ENCODE measurements at regions not wholly inside any gene's neighbourhood (a gene's known extent, or its start where the extent isn't known, plus 50 kb on each side); places are given as distances from the start of the nearest gene placed in this dataset.

GRCh38 chr7:52146871-52147634 lies 830.4 kb upstream of the COBL start:
- DNase-seq (ENCODE audit: low read depth), result no peak

- no peak for DNase-seq (ENCODE audit: low read depth)
Measured at GRCh38 chr7:52143219-52143618, 826.6 kb upstream of the COBL start.

DNA sequence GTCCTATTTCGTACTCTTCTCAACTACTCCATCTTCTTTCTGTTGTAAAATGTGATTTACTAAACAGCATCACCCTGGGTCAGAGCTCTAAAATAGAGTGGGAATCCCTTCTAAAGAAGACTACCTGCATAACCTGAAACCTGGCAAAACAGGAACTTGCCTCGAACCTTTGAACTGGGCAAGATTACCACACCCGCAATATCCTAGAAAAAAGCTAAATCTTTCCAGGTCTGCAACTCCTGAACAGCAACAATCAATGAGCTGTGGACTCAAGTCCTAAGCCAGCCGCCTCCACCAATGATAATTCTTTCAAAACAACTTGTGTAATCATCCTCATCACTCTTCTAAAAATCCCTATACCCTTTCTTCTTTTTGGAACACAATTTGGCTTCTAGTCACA lies 824.2 kb upstream of the COBL start:
- no peak for DNase-seq (ENCODE audit: low read depth)

GRCh38 chr7:52135403-52135802 lies 818.8 kb upstream of the COBL start:
- no peak for DNase-seq (ENCODE audit: low read depth)

DNA sequence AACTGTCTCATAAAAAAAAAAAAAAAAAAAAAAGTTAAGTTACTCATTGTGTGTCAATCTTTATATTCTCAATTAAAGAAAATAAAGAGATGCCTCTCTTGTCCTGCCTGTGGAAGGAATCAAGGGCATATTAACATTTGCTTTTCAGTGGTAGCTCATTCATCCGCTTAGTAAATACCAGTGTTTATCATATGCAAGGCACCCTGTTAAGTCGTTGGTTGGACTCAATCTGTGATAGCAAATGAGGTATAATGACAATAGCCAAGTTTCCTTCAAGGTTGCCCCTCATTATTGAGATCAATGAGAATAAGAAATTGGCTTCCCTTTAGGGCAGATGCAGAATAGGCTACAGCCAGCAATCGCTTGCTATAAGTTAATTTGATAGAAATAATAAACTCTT lies 812.7 kb upstream of the COBL start:
- no peak for DNase-seq (ENCODE audit: low read depth)

DNA sequence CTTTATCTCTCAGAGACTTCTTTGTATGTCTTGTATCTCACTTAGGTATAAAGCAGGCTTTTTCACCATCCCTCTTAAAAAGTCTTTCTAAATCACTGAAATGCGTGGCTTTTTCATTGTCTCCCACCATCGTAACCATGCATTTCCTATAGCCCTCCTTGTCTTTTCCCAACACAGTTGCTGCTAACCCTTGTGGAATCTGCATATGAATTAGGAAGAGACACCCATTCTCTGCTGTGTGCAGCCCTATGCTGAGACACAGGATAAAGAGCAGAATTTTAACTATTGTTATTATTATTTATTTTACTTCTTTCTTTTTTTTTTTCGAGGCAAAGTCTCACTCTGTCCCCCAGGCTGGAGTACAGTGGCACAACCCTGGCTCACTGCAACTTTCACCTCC lies 804.3 kb upstream of the COBL start:
- no peak for DNase-seq (ENCODE audit: low read depth)

GRCh38 chr7:52119537-52119936 lies 802.9 kb upstream of the COBL start:
- DNase-seq (ENCODE audit: low read depth), result no peak

DNA sequence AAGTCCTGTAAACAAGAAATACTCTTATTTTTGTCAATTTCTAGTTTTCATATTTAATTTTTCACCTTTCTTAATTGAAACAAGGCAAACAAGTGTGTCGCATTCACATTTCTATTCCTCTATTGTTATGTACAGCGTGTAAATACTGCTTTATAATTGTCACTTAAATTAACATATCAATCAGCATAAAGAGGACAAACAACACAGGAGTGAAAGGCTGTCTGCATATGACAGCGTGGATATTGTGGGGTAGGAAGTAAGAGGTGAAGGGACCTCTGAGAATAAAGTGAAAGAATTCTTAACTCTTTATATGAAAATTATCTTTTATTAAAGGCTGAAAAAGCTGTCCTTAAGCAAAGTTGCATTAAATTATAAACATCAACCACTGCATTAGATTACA lies 797.9 kb upstream of the COBL start:
- no peak for DNase-seq (ENCODE audit: low read depth)

DNA sequence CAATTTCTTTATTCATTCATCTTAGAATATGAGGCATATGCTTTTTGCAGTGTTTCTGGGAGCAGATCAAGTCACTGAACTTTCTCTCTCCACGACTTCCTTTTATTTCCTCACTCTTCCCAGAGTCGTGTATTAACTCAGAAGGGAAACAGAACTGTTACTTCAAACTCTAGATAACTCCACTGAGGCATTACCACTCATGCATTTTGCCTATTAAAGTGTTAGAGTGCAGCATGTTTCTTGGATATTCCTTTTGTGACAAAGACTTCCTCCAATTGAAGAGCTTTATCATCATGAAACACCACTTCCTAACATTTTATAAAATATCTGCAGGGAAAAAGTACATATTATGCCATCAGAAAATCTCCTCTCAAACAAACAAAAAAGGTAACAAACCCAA lies 797.4 kb upstream of the COBL start:
- DNase-seq (ENCODE audit: low read depth), result no peak

- DNase-seq (ENCODE audit: low read depth), result no peak
Measured at GRCh38 chr7:52107355-52107754, 790.7 kb upstream of the COBL start.

DNA sequence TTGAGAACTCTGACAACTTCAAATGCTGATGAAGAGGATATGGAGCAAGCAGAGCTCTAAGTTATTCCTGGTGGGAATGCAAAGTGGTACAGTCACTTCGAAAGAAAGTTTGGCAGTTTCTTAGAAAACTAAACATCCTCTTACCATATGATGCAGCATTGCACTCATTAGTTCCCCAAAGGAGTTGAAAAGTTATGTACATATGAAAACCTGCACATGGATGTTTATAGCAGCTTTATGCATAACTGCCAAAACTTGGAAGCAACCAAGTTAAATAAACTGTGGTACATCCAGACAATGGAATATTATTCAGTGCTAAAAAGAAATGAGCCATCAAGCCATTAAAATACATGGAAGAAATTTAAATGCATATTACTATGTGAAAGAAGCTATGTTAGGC lies 779.3 kb upstream of the COBL start:
- DNase-seq (ENCODE audit: low read depth), result no peak

DNA sequence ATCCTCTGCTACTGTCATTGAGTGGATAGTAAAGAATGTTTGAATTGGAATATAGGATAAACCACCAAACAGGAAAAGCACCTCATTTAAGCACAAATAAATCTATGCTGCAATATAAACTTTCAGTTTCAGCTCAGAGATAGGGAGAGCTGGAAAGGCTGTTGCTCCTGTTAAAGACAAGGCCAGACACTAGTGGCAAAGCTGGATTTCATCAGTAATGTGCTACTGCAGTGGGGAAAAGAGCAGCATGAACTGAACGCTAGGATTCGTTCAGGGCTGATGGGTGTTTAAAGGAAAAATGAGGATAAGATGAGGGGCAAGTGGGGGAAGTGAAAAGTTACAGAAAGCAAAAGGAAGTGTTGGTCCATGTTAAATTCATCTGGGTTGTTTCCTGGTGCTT lies 775.4 kb upstream of the COBL start:
- no peak for DNase-seq (ENCODE audit: low read depth)

- no peak for DNase-seq (ENCODE audit: low read depth)
Measured at GRCh38 chr7:52091101-52091500, 774.5 kb upstream of the COBL start.

DNA sequence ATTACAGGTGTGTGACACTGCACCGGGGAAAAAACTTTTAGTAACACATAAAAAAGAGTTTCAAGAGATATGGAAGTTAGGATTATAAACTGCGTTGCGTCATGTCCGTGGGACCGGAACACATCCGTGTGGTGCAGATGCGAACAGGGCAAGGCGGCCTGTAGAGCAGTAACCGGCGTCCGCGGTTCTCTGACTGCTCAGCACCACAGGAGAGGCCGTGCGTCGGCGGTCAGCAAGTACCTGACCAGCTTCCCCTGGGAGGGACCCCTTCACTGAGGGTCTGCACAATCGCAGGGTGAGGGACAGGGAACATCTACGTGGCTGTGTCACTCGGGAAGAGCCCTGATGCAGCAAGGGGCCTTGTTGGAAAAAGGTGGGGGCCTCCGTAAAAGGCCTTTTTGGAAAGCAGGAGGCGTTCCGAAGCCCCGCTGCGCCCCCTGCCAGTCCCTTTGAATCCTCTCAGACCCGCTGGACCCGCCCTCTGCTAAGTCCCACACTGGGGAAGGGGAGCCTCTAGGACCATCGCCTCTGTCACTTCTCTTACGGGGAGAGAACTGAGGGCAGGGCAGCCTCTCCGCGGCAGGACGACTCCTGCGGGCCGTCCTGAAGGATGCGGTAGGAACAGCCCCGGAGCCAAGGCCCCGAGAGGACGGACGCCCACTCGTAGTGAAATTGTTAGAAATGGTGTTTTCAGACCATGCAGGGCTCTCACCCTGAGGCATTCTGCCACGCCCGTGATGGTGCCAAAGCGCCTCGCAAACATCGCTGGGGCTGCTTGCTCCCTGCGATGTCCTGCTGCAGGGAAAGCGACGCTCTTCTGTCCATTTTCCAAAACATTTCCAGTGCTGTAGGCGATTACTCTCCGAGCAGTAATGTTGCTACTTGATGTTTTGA lies 771.6 kb upstream of the COBL start:
- no peak for DNase-seq (ENCODE audit: low read depth)

GRCh38 chr7:52085610-52086009 lies 769.0 kb upstream of the COBL start:
- no peak for DNase-seq (ENCODE audit: low read depth)

DNA sequence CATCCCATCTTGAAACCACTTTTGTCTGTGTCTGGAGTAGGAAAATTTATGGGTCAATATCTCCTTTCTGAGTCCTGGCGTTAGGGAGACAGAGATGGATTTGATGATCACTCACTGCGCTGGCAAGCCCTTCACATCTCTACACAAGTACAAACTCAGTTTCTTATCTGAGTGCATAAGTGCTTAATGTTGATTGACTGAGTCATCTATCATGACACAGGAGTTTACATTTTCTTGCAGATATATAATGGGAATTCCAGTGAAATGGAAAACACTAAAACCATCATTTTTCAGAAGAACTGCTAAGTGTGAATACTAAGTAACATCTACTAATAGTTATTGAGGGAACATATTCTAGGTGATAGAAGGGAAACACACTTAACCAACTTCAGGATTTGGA lies 763.9 kb upstream of the COBL start:
- no peak for DNase-seq (ENCODE audit: low read depth)

- no peak for DNase-seq (ENCODE audit: low read depth)
Measured at GRCh38 chr7:52079726-52080125, 763.1 kb upstream of the COBL start.

- DNase-seq (ENCODE audit: low read depth), result no peak
Measured at GRCh38 chr7:52077571-52077970, 761.0 kb upstream of the COBL start.

DNA sequence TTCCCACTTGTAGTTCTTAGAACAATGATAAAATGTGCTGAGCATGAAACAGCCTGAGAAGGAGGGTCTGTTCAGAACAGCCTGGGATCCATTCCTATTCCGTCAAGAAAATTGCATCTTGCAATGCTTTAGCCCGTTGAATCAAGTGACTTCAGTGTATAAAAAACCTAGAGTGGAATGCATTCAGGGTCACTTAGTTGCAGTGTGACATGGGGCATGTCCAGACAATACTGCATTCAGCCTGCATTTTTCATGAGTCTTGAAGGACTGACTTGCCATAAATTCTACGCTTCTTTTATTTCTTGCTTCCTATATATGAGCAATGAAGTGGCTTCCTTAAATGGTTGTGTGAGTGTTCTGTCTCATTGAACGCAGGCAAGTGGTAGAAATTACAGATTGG lies 758.3 kb upstream of the COBL start:
- DNase-seq (ENCODE audit: low read depth), result no peak

GRCh38 chr7:52074071-52074470 lies 757.5 kb upstream of the COBL start:
- no peak for DNase-seq (ENCODE audit: low read depth)

DNA sequence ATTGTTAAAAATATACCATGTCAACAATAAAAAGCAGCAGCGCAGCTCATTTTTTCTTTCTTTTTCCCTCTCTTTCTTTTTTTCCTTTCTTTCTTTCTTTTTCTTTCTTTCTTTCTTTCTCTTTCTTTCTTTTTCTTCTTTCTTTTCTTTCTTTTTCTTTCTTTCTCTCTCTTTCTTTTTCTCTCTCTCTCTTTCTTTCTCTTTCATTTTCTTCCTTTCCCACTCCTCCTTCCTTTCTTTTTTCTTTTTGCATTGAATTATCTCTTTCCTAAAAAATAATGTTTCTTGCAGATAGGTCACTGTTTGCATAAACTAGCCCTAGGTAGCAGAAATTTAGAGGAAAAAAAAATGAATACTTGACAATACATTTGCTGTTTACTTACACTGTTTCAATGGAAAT lies 755.1 kb upstream of the COBL start:
- no peak for DNase-seq (ENCODE audit: low read depth)

GRCh38 chr7:52064493-52064892 lies 747.9 kb upstream of the COBL start:
- DNase-seq (ENCODE audit: low read depth), result no peak

DNA sequence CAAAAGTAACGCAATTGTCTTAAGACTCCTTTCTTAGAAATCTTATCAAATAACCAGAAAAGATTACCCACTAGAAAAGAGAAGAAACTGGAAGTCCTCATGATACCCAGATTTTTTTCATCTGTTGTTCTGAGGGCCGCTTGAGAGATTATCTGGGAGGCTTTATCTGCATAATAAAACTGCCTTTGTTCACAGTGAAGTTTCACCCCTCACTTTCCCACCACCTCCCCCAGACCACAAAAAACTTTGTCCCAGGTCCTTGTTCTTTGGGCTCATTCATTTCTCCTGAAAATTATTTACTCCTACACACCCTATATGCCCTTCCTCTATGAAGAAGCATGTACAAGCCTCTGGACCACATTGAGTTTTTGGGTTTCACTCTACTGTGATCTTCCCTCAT lies 745.1 kb upstream of the COBL start:
- no peak for DNase-seq (ENCODE audit: low read depth)

Measured in Daoy (cell line).